Middle frontal gyrus (tissue), 1 donor: ENCODE measurements at regions not wholly inside any gene's neighbourhood (a gene's known extent, or its start where the extent isn't known, plus 50 kb on each side); places are given as distances from the start of the nearest gene placed in this dataset.

Experiments
- DNase-seq: peaks from one replicate; pipeline ENCODE4 v3.0.0-alpha.2; 2015; ENCODE audit warnings: low spot score; ENCODE audit errors: extremely low spot score

GRCh38 chr2:228242591-228242990 is 61.1 kb upstream of the SPHKAP start:
- DNase-seq, result no peak

GRCh38 chr2:228239907-228240561 is 58.5 kb upstream of the SPHKAP start:
- DNase-seq, result no peak

GRCh38 chr2:228239207-228239906 is 57.9 kb upstream of the SPHKAP start:
- DNase-seq, result no peak
